Fibroblast of skin of left biceps (primary cell): ENCODE measurements at regions not wholly inside any gene's neighbourhood (a gene's known extent, or its start where the extent isn't known, plus 50 kb on each side); places are given as distances from the start of the nearest gene placed in this dataset.

Experiments used
- DNase-seq, 2 experiments: peaks; one replicate each; pipeline ENCODE4 v3.0.0-alpha.2; 2013; ENCODE audit warnings: low read depth in 2 of 2

GRCh38 chr2:9137379-9138150, 69.0 kb upstream of the ASAP2 start:
- DNase-seq: no peak

GRCh38 chr2:9135822-9136558, 70.6 kb upstream of the ASAP2 start:
- DNase-seq: no peak

GRCh38 chr2:9127316-9127715, 79.3 kb upstream of the ASAP2 start:
- DNase-seq: no peak

- DNase-seq: no peak
Observed at GRCh38 chr2:9126540-9126939, 80.1 kb upstream of the ASAP2 start.

GRCh38 chr2:9124231-9124741, 82.3 kb upstream of the ASAP2 start:
- no peak for DNase-seq

- no peak for DNase-seq
Observed at GRCh38 chr2:9123069-9123468, 83.5 kb upstream of the ASAP2 start.

- DNase-seq: no peak
Observed at GRCh38 chr2:9122367-9122766, 84.2 kb upstream of the ASAP2 start.

GRCh38 chr2:9118383-9118960, 88.1 kb upstream of the ASAP2 start:
- no peak for DNase-seq

- DNase-seq: no peak
Observed at GRCh38 chr2:9115229-9115628, 91.4 kb upstream of the ASAP2 start.

- no peak for DNase-seq
Observed at GRCh38 chr2:9114458-9114857, 92.2 kb upstream of the ASAP2 start.

GRCh38 chr2:9113916-9114315, 92.7 kb upstream of the ASAP2 start:
- no peak for DNase-seq

GRCh38 chr2:9113262-9113661, 93.3 kb upstream of the ASAP2 start:
- DNase-seq: no peak

GRCh38 chr2:9112079-9112721, 94.4 kb upstream of the ASAP2 start:
- peak; percentile 64 to 69 for DNase-seq

GRCh38 chr2:9110893-9111569, 95.6 kb upstream of the ASAP2 start:
- no peak for DNase-seq

GRCh38 chr2:9110346-9110884, 96.2 kb upstream of the ASAP2 start:
- no peak for DNase-seq

GRCh38 chr2:9109871-9110270, 96.7 kb upstream of the ASAP2 start:
- DNase-seq: no peak

GRCh38 chr2:9108210-9108967, 98.2 kb upstream of the ASAP2 start:
- DNase-seq: no peak

- DNase-seq: no peak
Observed at GRCh38 chr2:9107168-9108025, 99.2 kb upstream of the ASAP2 start.

- DNase-seq: no peak
Observed at GRCh38 chr2:9106338-9107167, 100.1 kb upstream of the ASAP2 start.
